Glomerular visceral epithelial cell (primary cell): ENCODE measurements at regions not wholly inside any gene's neighbourhood (a gene's known extent, or its start where the extent isn't known, plus 50 kb on each side); places are given as distances from the start of the nearest gene placed in this dataset.

ENCODE experiments used
- DNase-seq: peaks from one replicate; pipeline ENCODE4 v3.0.0-alpha.2; 2016; ENCODE audit errors: extremely low spot score

GRCh38 chr14:94717808-94718207 lies 52.1 kb downstream of the GSC start:
- no peak for DNase-seq

- no peak for DNase-seq
Measured at GRCh38 chr14:94716976-94717375, 52.9 kb downstream of the GSC start.

- DNase-seq, result no peak
Measured at GRCh38 chr14:94713115-94713514, 56.8 kb downstream of the GSC start.

- no peak for DNase-seq
Measured at GRCh38 chr14:94710731-94711130, 59.2 kb downstream of the GSC start.

- no peak for DNase-seq
Measured at GRCh38 chr14:94707494-94707893, 62.4 kb downstream of the GSC start.

GRCh38 chr14:94706133-94706532 lies 63.8 kb downstream of the GSC start:
- DNase-seq, result no peak

GRCh38 chr14:94702629-94703028 lies 67.3 kb downstream of the GSC start:
- DNase-seq, result no peak

GRCh38 chr14:94701861-94702370 lies 68.0 kb downstream of the GSC start:
- no peak for DNase-seq

GRCh38 chr14:94700336-94700735 lies 69.6 kb downstream of the GSC start:
- DNase-seq, result no peak

GRCh38 chr14:94699831-94700230 lies 70.1 kb downstream of the GSC start:
- DNase-seq, result no peak

- peak; percentile 7 for DNase-seq
Measured at GRCh38 chr14:94697773-94698556, 71.9 kb downstream of the GSC start.

- DNase-seq, result no peak
Measured at GRCh38 chr14:94696518-94696917, 73.4 kb downstream of the GSC start.

GRCh38 chr14:94695231-94695630 lies 74.7 kb downstream of the GSC start:
- DNase-seq, result no peak

- DNase-seq, result no peak
Measured at GRCh38 chr14:94691660-94692034, 78.3 kb downstream of the GSC start.

- no peak for DNase-seq
Measured at GRCh38 chr14:94690896-94691659, 78.8 kb downstream of the GSC start.

GRCh38 chr14:94690486-94690885 lies 78.3 kb downstream of the SERPINA3 start:
- no peak for DNase-seq

GRCh38 chr14:94689985-94690400 lies 77.8 kb downstream of the SERPINA3 start:
- no peak for DNase-seq

- peak; percentile 56 for DNase-seq
Measured at GRCh38 chr14:94689218-94689984, 77.2 kb downstream of the SERPINA3 start.

- no peak for DNase-seq
Measured at GRCh38 chr14:94686511-94687160, 74.4 kb downstream of the SERPINA3 start.

GRCh38 chr14:94685681-94686485 lies 73.7 kb downstream of the SERPINA3 start:
- no peak for DNase-seq

GRCh38 chr14:94685166-94685581 lies 73.0 kb downstream of the SERPINA3 start:
- DNase-seq, result no peak
